HG02981 (cell line): ENCODE measurements at regions not wholly inside any gene's neighbourhood (a gene's known extent, or its start where the extent isn't known, plus 50 kb on each side); places are given as distances from the start of the nearest gene placed in this dataset.
"Not testable (repeated sequence)": the region's sequence is repeated elsewhere in the genome, so short reads cannot be mapped to it uniquely, and the experiment has no call there.

Experiments
- ATAC-seq: cut with Tn5 transposase; IDR thresholded peaks from one replicate; pipeline ENCODE4 v1.9.1; 2021; ENCODE audit warnings: mild to moderate bottlenecking, moderate library complexity; ENCODE audit not compliant: unreplicated experiment

DNA sequence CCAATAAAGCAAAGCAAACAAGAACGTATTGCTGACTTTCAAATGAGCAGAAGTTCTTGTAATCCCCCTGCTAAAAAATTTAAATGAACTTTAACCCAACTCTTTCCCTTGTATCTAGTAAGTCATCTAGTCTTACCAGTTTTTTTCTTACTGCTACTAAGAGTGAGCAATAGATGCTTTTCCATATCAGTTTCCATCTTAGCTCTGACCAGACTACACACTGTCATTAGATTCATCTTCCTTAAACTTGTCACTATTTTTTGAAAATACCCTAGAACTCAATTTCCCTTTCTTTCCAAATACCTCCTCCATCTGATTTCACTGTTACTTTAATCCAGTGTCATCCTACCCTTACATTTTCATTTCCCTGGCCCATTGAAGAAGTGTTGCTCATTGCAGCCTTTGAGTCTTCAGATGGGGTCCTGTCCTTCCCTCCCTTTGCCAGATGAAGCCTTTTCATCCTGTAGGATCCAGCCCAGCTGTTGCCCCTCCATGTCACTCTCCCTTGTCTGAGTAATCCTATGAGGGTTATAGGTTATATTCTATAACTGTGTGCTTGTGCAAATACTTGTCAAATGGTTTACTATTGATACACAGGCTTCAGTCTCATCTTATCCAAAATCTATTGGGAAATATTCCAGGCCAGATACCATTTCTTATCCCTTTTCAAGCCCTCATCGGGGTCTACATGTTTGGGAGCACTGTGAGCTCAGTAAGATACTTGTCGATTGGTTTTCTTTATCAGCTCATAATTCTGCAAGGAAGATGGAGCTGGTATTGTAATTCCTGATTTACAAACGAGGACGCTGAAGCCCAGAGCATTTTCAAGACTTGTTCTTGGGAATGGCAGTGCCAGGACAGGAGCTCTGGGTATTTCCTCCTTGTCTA is 51.5 kb upstream of the ITGB1 start:
- no peak for ATAC-seq

DNA sequence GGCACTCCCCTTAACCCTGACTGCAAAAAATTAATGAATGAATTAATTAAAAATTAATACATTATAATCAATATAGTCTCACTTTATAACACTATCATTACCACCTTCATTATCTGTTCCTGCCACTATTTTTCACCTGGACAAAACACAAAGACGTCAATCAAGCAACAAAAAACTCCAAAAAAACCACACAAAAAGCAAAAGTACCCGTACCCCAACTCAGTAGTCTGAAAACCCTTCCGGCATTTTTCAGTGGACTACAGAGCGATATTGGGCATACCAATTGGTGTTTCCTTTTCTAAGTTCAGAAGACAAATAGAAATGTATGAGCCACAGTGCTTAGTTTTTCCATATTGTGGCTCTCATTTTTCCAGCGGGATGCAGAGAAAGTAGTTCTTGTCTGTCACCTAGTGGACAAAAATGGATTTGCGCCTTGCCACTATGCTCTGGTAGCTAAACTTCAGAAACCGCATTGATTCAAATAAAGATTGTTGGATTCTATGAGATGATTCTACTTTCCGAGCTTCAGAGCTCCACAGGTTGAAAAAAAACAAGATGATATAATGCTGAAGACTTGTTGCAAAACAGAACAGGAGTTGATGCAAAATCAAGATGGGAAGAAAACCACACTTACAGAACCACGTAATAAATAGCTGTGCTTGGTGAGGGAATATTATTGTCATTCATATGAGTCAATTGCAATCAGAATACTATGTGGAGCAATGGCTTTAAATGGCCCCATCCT is 50.6 kb upstream of the ITGB1 start:
- ATAC-seq = no peak

DNA sequence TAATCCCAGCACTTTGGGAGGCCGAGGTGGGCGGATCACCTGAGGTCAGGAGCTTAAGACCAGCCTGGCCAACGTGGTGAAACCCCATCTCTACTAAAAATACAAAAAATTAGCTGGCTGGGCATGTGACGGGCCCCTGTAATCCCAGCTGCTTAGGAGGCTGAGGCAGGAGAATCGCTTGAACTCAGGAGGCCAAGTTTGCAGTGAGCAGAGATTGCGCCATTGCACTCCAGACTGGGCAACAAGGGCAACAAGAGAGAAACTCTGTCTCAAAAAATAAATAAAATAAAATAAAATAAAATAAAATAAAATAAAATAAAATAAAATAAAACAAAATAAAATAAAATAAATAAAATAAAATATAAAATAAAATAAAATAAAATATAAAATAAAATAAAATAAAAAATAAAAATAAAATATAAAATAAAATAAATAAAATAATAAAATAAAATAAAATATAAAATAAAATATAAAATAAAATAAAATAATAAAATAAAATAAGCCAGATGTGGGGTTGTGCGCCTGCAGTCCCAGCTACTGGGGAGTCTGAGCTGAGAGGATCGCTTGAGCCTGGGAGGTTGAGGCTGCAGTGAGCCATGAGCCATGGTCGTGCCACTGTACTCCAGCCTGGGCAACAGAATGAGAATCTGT is 49.8 kb upstream of the ITGB1 start:
- ATAC-seq = not testable (repeated sequence)
